ENCODE measurements at regions not wholly inside any gene's neighbourhood (a gene's known extent, or its start where the extent isn't known, plus 50 kb on each side); places are given as distances from the start of the nearest gene placed in this dataset.

DNA sequence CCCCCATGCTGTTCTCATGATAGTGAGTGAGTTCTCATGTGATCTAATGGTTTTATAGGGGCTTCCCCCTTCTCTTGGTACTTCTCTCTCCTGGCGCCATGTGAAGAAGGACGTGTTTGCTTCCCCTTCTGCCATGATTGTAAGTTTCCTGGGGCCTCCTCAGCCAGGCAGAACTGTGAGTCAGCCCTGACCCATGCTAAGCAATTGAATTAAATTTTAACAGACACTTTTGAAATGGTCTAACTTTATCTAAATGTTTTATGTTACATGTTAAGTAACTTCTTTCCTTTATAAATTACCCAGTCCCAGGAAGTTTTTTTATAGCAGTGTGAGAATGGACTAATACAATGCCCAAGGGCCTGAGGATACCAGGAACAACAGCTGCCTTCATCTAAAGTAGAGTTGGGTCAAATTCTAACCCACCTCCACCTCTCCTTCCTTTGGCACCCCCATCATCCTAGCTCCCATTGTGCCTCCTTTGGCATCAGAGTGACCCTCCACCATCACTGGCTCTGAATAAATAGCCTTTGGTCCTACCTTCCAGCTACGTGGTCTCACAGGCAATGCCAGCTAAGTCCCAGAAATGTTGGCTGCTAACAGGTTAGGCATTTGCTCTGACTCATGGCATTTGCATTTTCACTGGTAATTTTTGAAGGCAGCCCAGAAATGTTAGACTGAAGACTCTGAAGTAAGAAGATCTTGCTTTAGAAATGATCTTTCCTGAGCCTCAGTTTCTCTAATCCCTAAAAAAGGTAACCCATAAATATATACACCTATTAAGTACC, 182.1 kb downstream of the MOSPD2 start:
- Histone ChIP-seq H3K9me3 (no peaks in the 10 kb centered on the region), H3K27ac (no peak overlapping the region), H3K36me3 (no peaks in the 10 kb centered on the region), H3K4me3 (no peak overlapping the region), H3K27me3 (no peaks in the 10 kb centered on the region), H3K4me1 (no peaks in the 10 kb centered on the region)
- DNase-seq: no peak
- intact Hi-C loops (cut with DNase I): no loop called here
- TF ChIP-seq POLR2A (IDR thresholded peaks at IDR 0.05): no peak
- TF ChIP-seq CTCF (IDR thresholded peaks at IDR 0.05): no peak
- ATAC-seq: no peak
- 35% methylated on average over 3 of the region's 3 CpGs for WGBS (ENCODE audit: insufficient coverage, low coverage, low lambda C conversion rate, missing lambda C conversion rate)

DNA sequence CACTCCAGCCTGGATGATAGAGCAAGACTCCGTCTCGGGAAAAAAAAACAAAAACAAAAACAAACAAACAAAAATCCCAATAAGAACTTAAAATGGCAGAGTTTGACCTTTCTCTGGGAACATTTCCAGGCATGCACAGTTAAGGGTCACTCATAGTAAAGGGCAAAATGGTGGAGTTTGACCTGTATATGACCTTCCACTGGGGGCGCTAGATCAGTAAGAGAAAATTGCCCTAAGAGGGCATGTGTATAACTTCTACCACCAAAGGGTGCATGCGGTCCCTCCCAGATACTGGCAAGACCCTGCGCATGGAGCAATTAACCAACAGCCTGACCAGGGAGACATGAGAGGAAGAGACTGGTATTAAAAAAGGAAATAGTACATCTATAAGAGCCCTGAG, 177.2 kb downstream of the MOSPD2 start:
- intact Hi-C loops (cut with DNase I): no loop called here

DNA sequence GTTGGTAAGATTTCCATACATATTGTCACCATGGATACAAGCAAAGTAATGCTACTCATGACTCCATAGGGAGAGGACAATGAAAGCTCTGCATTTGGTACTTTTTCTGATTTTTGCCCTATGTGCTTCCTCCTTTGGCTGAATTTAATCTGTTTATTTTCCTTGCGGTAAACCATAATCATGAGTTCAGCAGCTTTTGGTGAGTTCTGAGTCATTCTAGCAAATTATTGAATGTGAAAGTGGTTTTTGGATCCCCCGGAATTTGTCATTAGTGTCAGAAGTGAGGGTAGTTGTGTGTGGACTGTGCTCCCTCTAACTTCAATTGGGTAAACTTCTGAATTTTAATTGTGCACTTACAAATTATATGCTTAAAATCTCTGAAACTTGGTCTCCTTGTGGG, 170.3 kb downstream of the MOSPD2 start:
- DNase-seq (no peak), ATAC-seq (no peak)
- intact Hi-C loops (cut with DNase I): no loop called here
- no peaks in the 10 kb centered on the region for H3K27me3 ChIP-seq
- WGBS (ENCODE audit: insufficient coverage, low coverage, low lambda C conversion rate, missing lambda C conversion rate): 37% methylated on average over 2 of the region's 2 CpGs
- H3K27ac ChIP-seq: no peak overlapping the region
- no peaks in the 10 kb centered on the region for H3K4me1 ChIP-seq
- H3K4me3 ChIP-seq: no peak overlapping the region
- H3K9me3 ChIP-seq: no peaks in the 10 kb centered on the region
- H3K36me3 ChIP-seq: no peaks in the 10 kb centered on the region
- TF ChIP-seq POLR2A (IDR thresholded peaks at IDR 0.05) (no peak), CTCF (IDR thresholded peaks at IDR 0.05) (no peak)

More for the DNA sequence above, 177.2 kb downstream of the MOSPD2 start:
- DNase-seq (no peak), ATAC-seq (no peak)
- TF ChIP-seq POLR2A (IDR thresholded peaks at IDR 0.05): no peak
- TF ChIP-seq CTCF (IDR thresholded peaks at IDR 0.05): no peak
- WGBS (ENCODE audit: insufficient coverage, low coverage, low lambda C conversion rate, missing lambda C conversion rate): 61% methylated on average over 5 of the region's 5 CpGs
- Histone ChIP-seq H3K9me3 (no peaks in the 10 kb centered on the region), H3K27ac (no peak overlapping the region), H3K36me3 (no peaks in the 10 kb centered on the region), H3K27me3 (no peaks in the 10 kb centered on the region), H3K4me1 (no peaks in the 10 kb centered on the region), H3K4me3 (no peak overlapping the region)

- TF ChIP-seq POLR2A (IDR thresholded peaks at IDR 0.05): no peak
- TF ChIP-seq CTCF (IDR thresholded peaks at IDR 0.05): no peak
- intact Hi-C loops (cut with DNase I): no loop called here
- ATAC-seq: no peak
- no peaks in the 10 kb centered on the region for H3K36me3 ChIP-seq
- H3K4me1 ChIP-seq: no peaks in the 10 kb centered on the region
- no peaks in the 10 kb centered on the region for H3K9me3 ChIP-seq
- H3K4me3 ChIP-seq: no peak overlapping the region
- no peaks in the 10 kb centered on the region for H3K27me3 ChIP-seq
- no peak for DNase-seq
- no peak overlapping the region for H3K27ac ChIP-seq
Measured at GRCh38 chrX:15033917-15034316, 160.7 kb downstream of the MOSPD2 start.

GRCh38 chrX:15017491-15017890, 144.3 kb downstream of the MOSPD2 start:
- ATAC-seq (no peak), DNase-seq (no peak)
- WGBS (ENCODE audit: insufficient coverage, low coverage, low lambda C conversion rate, missing lambda C conversion rate): 56% methylated on average over 3 of the region's 3 CpGs
- no peak overlapping the region for H3K27ac ChIP-seq
- no peak overlapping the region for H3K4me3 ChIP-seq
- no peaks in the 10 kb centered on the region for H3K9me3 ChIP-seq
- TF ChIP-seq POLR2A (IDR thresholded peaks at IDR 0.05) (no peak), CTCF (IDR thresholded peaks at IDR 0.05) (no peak)
- no peaks in the 10 kb centered on the region for H3K36me3 ChIP-seq
- H3K4me1 ChIP-seq: no peaks in the 10 kb centered on the region
- intact Hi-C loops (cut with DNase I): no loop called here
- no peaks in the 10 kb centered on the region for H3K27me3 ChIP-seq

Data from right lobe of liver (tissue), 6 donors.